B cell (primary cell): ENCODE measurements at regions not wholly inside any gene's neighbourhood (a gene's known extent, or its start where the extent isn't known, plus 50 kb on each side); places are given as distances from the start of the nearest gene placed in this dataset.

Experiments used
- CTCF ChIP-seq: fragments of 200-600 bp; IDR thresholded peaks from one replicate; pipeline ENCODE4 v1.8.0; 2022; ENCODE audit warnings: antibody characterized with exemption, mild to moderate bottlenecking
- EZH2 ChIP-seq: IDR thresholded peaks from 2 replicates; pipeline ENCODE4 v1.6.1; 2012; ENCODE audit warnings: borderline replicate concordance, low read depth, mild to moderate bottlenecking, moderate library complexity, low read length; ENCODE audit not compliant: insufficient read depth, poor library complexity, severe bottlenecking

- TF ChIP-seq CTCF (no peak), EZH2 (no peak)
These were observed 393.1 kb downstream of the KLF12 start for GRCh38 chr13:73741111-73741510.
